ENCODE measurements at regions not wholly inside any gene's neighbourhood (a gene's known extent, or its start where the extent isn't known, plus 50 kb on each side); places are given as distances from the start of the nearest gene placed in this dataset.
A peak's percentile ranks its signal among the peaks of the same experiment; 100 is the strongest.
"Not testable (repeated sequence)": the region's sequence is repeated elsewhere in the genome, so short reads cannot be mapped to it uniquely, and the experiment has no call there.

DNA sequence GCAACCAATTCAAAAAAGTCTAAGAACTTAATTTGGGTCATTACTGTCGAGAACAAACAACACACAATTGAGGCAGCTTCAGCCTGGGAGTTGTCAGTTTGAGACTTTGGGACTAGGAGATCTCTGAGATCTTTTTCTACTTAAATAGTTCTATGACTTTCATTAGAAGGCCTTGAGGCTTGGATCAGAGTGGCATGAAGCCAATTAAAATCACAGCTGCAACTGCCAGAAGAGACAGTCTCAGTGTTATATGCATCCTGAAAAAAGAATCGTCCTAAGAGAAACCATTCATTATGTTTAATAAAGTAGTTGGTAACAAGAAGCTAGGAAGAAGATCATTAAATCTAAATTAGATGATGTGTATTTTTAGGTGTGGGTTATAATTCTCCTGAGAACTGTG lies 170.8 kb upstream of the RASSF8 start:
- ATAC-seq: no peak
- DNase-seq (ENCODE audit: low spot score): no peak

DNA sequence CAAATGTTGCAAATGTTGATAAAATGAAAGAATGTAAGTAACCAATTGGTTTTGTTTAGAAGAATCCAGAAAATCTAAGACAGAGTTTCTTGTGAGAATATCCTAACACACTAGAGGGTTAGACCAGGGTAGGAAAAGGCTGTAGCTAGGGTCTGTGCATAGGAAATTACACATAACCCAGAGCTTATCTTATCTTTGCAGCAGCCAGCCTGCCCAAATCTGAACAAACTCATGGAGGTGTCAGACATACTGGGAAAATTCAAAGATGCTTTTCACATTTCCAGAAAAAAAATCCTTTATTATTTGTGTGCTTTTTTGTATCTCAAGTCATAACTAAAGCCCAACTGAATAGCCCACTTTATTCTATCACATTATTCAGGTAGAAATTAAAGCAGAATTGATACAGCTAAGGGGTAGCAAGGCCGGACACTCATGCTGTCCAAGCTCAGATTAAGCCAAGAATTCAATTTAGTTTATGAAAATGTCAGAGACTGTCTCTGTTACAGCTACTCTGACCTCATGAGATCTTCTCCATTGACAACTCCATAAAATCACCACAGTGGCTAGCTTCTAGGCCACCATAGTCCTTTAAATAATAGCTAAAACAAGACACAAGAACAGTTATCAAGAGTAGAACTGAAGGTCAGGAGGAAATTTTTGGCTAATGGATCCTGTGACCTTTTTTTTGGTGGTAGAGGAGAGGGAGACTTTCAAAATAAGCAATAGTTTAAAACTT lies 169.6 kb upstream of the RASSF8 start:
- no peak for DNase-seq (ENCODE audit: low spot score)
- no peak for ATAC-seq

DNA sequence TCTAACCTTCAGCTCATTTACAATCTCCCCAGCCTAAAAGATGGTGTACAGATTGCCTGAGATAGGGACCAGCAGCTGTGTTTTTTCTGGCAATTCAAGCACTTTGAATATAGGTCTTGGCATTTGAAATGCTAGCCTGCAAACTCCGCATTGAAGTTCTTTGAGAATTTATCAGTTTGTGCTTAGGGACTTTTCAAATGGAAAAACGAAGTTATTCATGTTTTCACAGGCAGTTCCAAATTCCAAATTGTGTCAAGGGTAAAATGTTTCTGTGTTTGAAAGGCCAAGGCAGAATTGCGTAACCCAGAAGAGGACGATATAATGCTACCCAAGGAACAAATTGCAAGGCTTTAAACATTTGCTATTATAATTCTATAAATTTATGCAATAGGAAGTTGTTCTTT lies 168.9 kb upstream of the RASSF8 start:
- peak; percentile 47 for ATAC-seq
- DNase-seq (ENCODE audit: low spot score): no peak

DNA sequence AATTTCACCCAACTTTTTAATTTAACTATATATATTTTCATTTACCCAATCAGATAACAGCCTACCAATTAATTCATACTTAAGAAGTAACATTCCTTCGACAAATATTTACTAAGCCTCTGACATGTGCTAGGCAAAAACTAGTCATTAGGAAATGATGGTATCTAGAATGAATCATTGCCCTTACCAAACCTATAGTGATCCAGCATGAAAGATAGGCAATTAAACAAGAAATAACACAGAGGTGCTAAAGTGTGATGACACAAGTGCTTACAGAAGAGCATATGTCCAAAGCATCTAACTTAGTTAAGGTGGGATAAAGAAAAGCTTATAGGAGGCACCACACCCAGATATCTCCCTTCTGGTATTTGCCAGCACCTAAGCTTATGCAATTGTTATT lies 166.5 kb upstream of the RASSF8 start:
- DNase-seq (ENCODE audit: low spot score) (no peak), ATAC-seq (no peak)

DNA sequence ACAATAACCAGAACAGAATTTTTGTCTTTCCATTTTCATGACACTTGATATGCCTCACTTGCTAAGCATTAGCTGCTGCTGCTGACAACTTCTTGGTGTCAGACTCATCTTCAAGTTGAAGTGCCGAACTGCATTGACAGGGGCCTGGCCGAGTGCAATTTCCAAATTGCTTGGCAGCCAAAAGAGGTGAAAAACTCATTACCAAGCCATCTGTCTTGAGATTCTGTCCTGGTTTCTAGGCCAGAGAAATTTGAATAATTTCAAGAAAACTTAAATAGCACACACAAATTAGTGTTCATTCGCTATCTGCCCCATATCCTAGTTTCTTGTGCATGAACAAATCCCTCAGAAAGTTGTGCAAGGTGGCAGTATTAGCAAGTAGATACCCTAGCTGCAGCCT lies 165.3 kb upstream of the RASSF8 start:
- no peak for DNase-seq (ENCODE audit: low spot score)
- ATAC-seq: no peak

DNA sequence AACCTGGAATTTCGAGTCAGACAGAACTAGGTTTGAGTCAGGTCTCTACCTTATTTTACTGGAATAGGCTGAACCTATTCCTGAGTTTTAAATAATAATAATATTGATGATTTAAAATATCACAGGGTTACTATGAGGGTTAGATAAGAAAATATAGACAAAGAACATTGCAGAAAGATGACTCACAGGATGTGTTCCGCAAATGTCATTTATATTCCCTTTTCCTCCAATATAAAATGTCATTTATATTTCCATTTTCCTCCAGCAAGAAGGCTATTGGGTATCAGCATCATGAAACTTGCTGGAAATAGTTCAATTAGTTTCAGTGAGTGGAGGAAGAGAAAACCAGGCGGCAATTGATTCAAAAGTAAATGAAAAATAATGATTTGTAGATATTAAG lies 163.9 kb upstream of the RASSF8 start:
- no peak for ATAC-seq

DNA sequence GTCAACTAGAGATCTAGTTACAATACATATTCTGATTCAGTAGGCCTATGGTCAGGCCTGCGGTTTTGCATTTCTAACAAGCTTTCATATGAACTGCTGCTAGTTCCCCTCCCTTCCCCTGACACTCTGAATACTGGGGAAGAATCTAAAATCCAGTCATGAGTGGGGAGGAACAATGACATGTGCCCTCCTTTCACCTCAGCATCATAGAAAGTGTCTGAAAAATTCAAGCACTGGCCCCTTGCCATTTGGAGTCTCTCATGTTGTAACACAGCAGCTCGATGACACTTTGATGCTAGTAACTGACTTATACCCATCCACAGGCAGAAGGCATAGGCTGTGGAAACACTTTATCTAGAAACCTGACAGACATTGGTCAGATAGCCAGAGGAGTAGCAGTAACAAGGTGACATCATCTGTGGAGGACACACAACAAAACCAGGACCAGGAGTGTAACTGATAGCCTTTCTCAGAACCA lies 161.9 kb upstream of the RASSF8 start:
- DNase-seq (ENCODE audit: low spot score) (no peak), ATAC-seq (no peak)

More for the DNA sequence above, 163.9 kb upstream of the RASSF8 start:
- DNase-seq (ENCODE audit: low spot score): no peak

DNA sequence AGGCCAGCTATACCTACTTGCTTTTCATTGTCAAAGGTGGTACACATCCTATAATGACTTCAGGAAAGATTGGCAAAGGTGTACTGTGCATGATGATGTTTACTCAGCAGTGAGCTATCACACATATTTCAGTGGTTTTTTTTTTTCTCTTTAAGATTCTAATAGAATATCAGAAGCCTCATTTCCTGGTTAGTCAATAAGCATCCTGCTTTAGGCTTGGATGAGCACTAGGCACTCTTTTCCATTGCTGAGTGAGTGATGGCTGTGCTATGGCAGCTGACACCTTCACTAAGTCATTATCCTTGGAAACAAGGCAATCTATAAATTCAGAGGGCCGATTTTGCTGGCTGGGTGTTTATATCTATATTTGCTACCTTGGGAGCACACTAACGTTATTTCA lies 161.1 kb upstream of the RASSF8 start:
- DNase-seq (ENCODE audit: low spot score) (no peak), ATAC-seq (no peak)

DNA sequence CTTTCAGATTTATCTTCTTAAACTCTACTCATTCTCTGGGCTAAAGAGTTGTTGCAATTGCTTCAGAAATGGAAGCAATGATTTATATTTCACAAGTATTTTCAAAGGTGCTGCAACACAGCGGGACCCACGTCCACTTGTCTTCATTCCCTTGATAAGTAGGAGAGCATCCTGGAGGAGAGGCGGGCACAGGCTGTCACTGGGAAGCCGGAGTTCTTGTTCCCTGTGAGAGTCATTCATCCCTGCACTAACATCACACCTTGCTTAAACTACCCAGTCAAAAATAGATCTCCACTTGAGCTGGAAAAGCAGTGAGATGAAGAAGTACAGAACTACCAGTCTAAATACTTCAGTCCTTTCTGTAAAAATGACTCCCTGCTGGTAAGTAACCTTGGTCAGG lies 160.5 kb upstream of the RASSF8 start:
- ATAC-seq (no peak), DNase-seq (ENCODE audit: low spot score) (no peak)

DNA sequence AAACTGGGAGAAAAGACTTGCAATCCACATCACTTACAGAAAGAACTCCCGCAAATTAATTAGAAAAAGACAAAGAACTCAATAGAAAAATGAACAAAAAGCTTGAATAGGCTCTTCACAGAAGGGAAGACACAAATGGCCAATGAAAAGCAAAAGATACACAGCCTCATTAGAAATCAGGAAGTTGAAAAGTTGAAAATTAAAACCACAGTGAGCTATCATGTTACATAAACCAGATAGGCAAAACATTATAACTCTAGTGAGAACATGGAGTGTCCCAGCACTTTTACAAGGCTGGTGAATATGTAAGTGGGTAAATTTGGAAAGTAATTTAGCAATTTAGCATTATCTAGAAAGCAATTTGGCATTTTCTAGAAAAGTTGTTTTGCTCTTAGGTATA lies 158.4 kb upstream of the RASSF8 start:
- DNase-seq (ENCODE audit: low spot score): no peak

DNA sequence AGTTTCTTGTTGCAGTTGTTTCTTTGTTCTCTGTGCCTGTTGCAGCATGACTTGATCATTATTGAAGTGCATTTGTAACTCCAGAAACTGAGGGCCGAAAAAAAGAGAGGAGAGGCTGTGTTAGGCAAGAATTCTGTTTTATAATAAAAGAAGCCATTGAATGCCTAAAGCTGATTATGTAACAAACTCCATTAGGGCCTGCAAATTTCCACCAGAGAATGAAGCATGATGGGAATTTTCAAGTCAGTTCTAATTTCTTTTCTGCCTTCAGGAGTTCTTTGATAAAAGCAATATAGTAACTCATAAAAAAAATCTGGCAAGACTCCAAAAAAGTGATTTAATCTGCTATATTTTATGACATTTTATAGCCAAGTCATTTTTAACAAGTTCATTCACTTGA lies 156.7 kb upstream of the RASSF8 start:
- ATAC-seq (no peak), DNase-seq (ENCODE audit: low spot score) (no peak)

More for the DNA sequence above, 158.4 kb upstream of the RASSF8 start:
- no peak for ATAC-seq

DNA sequence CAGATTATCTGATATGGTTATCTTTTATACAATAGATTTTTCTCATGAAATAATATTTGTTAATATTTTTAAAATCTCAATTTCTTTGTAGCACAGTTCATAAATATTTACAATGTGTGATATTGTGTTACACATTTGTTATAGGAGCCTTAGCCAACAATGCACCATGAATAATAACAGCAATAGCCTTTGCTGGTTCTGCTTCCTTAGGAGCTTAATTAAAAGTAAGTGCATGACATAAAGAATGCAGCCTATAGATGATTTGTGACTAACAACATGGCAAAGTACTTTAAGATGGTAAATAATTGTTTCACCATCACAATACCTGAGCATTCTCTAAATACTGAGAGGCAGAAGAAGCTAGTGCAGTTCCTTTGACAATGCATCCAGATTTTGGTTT lies 156.3 kb upstream of the RASSF8 start:
- no peak for ATAC-seq
- no peak for DNase-seq (ENCODE audit: low spot score)

DNA sequence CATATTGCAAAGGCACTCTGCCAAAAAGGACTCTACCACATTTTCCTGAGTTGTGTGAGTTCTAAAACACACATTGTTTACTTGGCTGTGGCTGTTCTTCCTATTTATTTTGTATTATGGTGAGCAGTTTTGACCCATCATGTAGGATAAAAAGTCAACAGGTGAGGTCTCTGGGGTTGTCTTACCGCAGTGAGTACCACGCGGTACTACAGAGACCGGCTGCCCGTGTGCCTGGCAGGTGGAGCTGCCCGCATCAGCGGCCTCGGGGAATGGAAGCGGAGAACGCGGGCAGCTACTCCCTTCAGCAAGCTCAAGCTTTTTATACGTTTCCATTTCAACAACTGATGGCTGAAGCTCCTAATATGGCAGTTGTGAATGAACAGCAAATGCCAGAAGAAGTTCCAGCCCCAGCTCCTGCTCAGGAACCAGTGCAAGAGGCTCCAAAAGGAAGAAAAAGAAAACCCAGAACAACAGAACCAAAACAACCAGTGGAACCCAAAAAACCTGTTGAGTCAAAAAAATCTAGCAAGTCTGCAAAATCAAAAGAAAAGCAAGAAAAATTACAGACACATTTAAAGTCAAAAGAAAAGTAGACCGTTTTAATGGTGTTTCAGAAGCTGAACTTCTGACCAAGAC lies 155.3 kb upstream of the RASSF8 start:
- ATAC-seq; DNase-seq (ENCODE audit: low spot score): not testable (repeated sequence)

DNA sequence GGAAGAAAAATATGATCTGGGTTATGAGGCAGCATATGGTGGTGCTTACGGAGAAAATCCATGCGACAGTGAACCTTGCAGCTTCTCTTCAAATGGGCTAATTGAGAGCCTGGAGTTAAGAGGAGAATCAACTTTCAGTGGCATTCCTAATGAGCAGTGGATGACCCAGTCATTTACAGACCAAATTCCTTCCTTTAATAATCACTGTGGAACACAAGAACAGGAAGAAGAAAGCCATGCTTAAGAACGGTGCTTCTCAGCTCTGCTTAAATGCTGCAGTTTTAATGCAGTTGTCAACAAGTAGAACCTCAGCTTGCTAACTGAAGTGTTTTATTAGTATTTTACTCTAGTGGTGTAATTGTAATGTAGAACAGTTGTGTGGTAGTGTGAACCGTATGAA lies 154.2 kb upstream of the RASSF8 start:
- ATAC-seq; DNase-seq (ENCODE audit: low spot score): not testable (repeated sequence)

DNA sequence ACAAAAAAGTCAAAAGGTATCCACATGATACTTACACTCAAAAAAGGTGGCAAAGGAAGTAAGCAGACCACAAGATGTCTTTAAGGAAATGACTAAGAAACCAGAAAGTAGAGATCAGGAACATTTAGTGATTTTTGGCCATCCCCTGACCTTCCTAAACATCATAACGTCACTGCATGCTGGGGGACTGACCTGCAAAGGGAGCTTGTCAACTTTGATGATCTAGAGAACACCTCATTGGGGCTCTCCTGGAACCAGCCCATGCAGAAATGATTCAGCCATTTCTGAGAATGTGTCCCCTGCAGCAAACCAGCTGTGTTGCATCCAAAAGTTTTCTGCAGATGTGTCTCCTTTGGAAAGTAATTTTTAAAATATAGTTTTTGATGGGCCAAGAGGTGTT lies 152.2 kb upstream of the RASSF8 start:
- no peak for DNase-seq (ENCODE audit: low spot score)

DNA sequence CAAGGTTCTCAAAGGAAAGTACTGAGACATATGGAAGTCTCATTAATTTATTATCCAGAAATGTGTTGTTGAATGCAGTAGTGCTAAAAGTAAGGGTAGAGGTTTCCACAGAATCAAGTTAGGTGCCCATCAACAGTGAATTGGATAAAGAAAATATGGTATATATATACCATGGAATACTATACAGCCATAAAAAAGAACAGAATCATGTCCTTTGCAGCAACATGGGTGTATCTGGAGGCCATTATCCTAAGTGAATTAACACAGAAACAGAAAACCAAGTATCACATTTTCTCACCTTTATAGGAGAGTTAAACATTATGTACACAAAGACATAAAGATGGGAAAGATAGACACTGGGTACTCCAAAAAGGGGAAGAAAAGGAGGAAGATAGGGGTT lies 149.9 kb upstream of the RASSF8 start:
- no peak for ATAC-seq
- no peak for DNase-seq (ENCODE audit: low spot score)

More for the DNA sequence above, 152.2 kb upstream of the RASSF8 start:
- no peak for ATAC-seq

DNA sequence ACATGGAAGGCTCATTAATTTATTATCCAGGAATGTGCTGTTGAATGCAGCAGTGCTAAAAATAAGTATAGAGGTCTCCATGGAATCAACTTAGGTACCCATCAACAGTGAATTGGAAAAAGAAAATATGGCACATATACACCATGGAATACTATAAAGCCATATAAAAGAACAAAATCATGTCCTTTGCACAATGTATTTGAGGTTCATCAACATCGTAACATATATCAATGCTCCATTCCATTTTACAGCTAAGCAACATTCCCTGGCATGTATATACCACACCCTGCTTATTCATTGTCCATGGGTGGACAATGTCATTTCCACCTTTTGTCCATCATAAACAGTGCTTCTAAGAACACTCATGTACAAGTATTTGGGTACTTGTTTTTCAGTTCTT lies 147.8 kb upstream of the RASSF8 start:
- no peak for DNase-seq (ENCODE audit: low spot score)
- no peak for ATAC-seq

DNA sequence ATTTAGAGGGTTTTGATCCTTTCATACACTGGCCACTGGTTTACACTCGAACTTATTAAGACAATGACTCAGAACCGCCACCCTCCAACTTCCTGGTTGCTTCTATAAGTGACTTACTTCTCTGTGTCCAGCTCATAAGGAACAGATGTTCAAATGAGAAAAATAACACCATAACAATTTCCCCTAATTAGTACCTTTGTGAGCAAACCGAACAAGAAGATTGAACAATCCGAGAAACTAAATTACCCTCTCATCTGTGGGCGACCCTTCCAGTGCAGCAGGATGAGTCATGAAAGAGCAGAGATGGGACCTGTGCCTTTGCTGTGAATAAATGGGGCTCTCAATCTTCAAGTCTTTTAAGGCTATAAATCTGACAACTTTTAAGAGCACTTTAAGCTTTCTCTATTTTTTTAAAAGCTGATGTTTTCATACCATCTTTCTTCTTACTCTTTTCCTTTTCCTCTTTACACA lies 146.8 kb upstream of the RASSF8 start:
- ATAC-seq (no peak), DNase-seq (ENCODE audit: low spot score) (no peak)

DNA sequence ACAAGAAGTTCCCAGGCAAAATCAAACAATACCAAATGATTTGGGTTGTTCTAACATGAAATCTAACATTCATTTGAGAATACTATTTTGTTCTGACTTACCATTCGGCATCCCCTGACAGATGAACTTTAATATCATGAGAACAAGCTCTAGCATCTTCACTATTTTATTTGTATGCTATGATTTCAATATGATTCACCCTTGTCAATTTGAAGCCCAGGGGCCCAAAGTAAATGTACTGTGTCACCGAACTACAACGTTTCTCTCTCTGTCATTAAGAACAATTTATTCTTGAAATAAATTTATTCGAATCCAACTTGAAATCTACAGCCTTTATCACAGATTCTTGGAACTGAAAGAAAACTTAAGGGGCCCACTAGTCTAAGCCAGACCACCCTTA lies 146.2 kb upstream of the RASSF8 start:
- ATAC-seq: no peak
- DNase-seq (ENCODE audit: low spot score): no peak

DNA sequence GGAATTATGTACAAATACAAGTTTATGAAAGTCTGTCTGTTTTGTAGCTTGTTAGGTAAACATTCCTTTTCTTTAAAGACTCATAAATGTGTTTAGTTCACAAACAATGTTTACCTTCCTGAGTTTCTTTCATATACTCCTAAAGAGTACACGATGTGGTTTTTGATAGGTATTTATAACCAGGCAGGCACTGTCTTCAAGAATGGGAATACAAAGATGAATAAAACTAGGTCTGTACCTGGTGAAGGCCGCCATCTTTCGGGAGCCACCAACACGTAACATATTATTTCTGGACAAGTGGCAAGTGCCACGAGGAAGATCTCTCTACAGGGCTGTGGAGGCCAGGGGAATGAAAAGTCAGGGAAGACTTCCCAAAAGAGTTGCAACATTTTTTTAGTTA lies 144.6 kb upstream of the RASSF8 start:
- ATAC-seq (no peak), DNase-seq (ENCODE audit: low spot score) (no peak)

DNA sequence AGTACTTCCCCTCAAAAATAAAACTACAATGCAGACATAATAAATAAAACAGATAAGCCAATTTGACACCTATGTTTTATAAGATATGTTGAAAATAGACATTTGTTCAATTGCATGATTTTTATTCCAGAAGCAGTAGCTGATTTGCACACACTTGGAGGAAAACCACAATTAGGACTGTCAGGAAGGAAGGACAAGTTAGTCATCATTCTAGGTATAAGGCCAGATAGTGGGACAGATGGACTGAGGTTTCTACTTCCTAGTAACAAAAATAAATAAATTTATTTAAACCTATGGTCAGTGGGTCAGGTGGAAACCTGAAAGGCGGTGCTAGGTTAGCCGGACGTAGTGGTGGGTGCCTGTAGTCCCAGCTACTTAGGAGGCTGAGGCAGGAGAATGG lies 141.8 kb upstream of the RASSF8 start:
- ATAC-seq (no peak), DNase-seq (ENCODE audit: low spot score) (no peak)

DNA sequence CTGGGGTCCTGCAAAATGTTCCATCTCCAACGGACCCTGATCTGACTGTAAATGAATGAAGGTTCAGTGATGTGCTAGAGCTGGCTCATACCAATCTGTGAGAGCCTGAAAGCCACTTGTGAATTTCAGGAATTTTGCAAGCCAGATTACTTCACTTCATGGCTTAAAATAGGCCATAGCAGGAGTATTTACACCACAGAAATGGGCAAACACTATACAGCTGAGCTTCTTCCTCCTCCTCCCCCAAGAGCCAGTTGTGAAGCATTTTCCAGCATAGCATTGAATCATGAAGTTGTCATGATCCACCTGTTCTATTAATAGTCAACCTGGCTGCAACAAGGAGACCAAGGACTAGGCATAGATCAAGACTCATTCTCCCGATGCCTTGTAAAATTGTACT lies 141.3 kb upstream of the RASSF8 start:
- DNase-seq (ENCODE audit: low spot score): no peak
- no peak for ATAC-seq

Data from left lobe of liver (tissue), 2 donors.